ENCODE measurements at regions not wholly inside any gene's neighbourhood (a gene's known extent, or its start where the extent isn't known, plus 50 kb on each side); places are given as distances from the start of the nearest gene placed in this dataset.

DNA sequence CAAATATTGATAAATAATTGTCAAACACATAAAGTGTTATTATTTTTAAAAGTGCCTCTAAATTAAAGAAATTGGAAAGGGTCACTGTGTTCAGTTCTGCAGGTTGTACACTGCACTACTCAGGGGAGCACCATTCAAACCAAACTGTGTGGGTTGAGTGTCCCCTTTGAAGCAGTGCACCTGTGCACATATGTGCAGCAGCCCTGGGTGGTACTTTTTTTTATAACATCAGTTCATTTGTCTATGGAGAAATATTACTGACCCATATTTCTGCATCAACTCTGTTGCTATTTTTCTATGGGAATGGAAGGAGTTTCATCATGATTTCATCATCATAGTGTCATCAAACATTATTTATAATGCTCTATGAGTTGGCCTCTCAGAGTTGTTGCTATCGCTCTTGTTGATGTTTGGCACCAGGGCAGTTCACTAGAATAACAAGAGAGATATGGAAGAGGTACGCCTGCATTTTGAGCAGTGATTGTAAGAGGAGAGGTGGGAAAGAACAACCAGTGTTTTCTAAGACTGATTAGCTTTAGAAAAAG lies 457.6 kb downstream of the TFAP2A start:
- no peak for DNase-seq (ENCODE audit: extremely low spot score)
- no peak overlapping the region for H3K27ac ChIP-seq (ENCODE audit: low read depth)
- H3K36me3 ChIP-seq (ENCODE audit: insufficient read depth), result no peaks in the 10 kb centered on the region
- no peak overlapping the region for H3K4me3 ChIP-seq (ENCODE audit: low read depth, low read length)
- no peaks in the 10 kb centered on the region for H3K4me1 ChIP-seq (ENCODE audit: insufficient read depth)
- 84% methylated on average over 2 of the region's 2 CpGs for WGBS

DNA sequence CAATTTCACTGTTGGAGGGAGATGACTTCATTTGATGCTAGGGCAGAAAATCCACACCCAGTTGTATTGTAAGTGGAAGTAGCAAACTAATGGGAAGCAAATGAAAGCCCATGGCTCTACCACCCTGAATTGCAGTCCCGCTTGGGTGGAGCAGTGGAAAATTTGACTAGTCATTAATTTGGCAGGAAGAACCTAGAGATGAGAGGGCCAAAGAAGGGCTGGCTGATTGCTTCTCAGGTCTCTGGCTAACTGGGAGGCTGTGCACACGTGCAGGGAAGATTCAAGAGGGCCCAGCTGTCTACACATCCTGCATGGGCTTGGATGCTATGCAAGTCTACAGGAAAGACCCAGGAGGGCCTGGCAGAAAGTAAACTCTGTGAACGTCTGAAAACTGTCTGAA lies 466.2 kb downstream of the TFAP2A start:
- Histone ChIP-seq H3K36me3 (ENCODE audit: insufficient read depth) (no peaks in the 10 kb centered on the region), H3K4me1 (ENCODE audit: insufficient read depth) (no peaks in the 10 kb centered on the region), H3K4me3 (ENCODE audit: low read depth, low read length) (no peak overlapping the region), H3K27ac (ENCODE audit: low read depth) (no peak overlapping the region)
- WGBS, result 45% methylated on average over 3 of the region's 3 CpGs
- DNase-seq (ENCODE audit: extremely low spot score), result no peak

DNA sequence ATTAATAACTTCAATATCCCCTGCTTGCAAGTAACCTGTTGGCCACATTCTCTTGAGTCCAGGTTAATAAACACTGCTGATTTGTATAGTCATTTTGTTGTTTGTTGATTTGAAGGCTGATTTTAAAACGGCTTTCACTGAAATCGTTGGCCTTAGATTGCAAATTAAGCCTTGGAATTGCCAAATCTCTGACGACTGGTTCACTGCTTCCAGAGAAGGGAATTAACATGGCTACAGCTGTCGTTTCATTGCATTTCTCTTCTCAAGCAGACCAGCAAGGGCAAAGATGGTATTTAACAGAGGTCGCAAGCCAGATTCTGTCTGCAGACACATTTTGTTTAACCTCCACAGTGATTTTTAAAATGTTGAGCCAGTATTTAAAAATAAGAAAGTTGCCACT lies 470.9 kb downstream of the TFAP2A start:
- Histone ChIP-seq H3K27ac (ENCODE audit: low read depth) (no peak overlapping the region), H3K4me1 (ENCODE audit: insufficient read depth) (no peaks in the 10 kb centered on the region), H3K36me3 (ENCODE audit: insufficient read depth) (no peaks in the 10 kb centered on the region), H3K4me3 (ENCODE audit: low read depth, low read length) (no peak overlapping the region)
- DNase-seq (ENCODE audit: extremely low spot score), result no peak
- 38% methylated on average over 5 of the region's 5 CpGs for WGBS

DNA sequence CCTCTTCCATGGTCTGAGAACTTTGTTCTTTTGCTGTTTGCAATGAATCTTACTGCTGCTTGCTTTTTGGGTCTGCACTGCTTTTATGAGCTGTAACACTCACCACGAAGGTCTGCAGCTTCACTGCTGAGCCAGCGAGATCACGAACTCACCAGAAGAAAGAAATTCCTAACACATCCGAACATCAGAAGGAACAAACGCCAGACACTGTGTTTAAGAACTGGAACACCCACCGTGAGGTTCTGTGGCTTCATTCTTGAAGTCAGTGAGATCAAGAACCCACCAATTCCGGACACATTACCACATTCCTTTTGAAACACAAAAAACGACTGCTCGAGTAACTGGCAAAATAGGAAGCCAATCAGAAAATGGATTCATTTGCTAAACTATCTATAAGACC lies 471.8 kb downstream of the TFAP2A start:
- no peak overlapping the region for H3K27ac ChIP-seq (ENCODE audit: low read depth)
- no peaks in the 10 kb centered on the region for H3K4me1 ChIP-seq (ENCODE audit: insufficient read depth)
- no peak overlapping the region for H3K4me3 ChIP-seq (ENCODE audit: low read depth, low read length)
- no peaks in the 10 kb centered on the region for H3K36me3 ChIP-seq (ENCODE audit: insufficient read depth)
- WGBS, result 80% methylated on average over 9 of the region's 9 CpGs
- no peak for DNase-seq (ENCODE audit: extremely low spot score)

DNA sequence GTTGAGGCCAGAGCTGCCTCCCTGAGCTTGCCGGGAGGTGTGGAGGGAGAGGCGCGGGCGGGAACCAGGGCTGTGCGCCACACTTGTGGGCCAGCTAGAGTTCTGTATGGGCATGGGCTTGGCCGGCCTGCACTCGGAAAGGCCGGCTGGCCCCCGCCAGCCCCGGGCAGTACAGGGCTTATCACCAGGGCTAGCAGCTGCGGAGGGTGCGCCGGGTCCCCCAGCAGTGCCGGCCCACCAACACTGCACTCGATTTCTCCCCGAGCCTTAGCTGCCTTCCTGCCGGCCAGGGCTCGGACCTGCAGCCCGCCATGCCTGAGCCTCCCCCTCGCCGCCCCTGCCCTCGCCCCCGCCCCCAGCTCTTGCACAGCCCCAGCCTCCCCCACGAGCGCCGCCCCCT lies 472.7 kb downstream of the TFAP2A start:
- 93% methylated on average over 26 of the region's 26 CpGs for WGBS
- no peak overlapping the region for H3K4me3 ChIP-seq (ENCODE audit: low read depth, low read length)
- H3K4me1 ChIP-seq (ENCODE audit: insufficient read depth), result no peaks in the 10 kb centered on the region
- no peaks in the 10 kb centered on the region for H3K36me3 ChIP-seq (ENCODE audit: insufficient read depth)
- H3K27ac ChIP-seq (ENCODE audit: low read depth), result no peak overlapping the region
- no peak for DNase-seq (ENCODE audit: extremely low spot score)

DNA sequence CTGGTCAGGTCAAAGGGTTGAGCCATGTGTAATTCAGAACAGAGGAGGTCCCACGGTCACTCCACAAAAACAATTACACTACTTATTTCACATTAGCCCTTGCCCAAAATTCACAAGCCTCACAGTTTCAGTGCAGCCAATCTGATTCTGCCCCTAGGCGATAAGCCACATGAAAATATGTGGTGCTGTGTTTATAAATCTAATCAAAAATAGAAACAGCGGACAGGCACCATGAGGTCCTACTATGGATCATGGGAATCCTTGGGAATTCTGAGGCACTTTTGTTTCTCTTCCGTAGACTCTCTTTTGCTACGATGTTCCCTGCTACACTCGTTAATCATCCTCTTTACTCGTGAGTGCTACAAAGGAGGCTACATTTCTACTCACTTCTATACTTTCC lies 476.1 kb downstream of the TFAP2A start:
- no peaks in the 10 kb centered on the region for H3K4me1 ChIP-seq (ENCODE audit: insufficient read depth)
- 60% methylated on average over 7 of the region's 7 CpGs for WGBS
- no peaks in the 10 kb centered on the region for H3K36me3 ChIP-seq (ENCODE audit: insufficient read depth)
- no peak for DNase-seq (ENCODE audit: extremely low spot score)
- no peak overlapping the region for H3K4me3 ChIP-seq (ENCODE audit: low read depth, low read length)
- H3K27ac ChIP-seq (ENCODE audit: low read depth), result no peak overlapping the region

DNA sequence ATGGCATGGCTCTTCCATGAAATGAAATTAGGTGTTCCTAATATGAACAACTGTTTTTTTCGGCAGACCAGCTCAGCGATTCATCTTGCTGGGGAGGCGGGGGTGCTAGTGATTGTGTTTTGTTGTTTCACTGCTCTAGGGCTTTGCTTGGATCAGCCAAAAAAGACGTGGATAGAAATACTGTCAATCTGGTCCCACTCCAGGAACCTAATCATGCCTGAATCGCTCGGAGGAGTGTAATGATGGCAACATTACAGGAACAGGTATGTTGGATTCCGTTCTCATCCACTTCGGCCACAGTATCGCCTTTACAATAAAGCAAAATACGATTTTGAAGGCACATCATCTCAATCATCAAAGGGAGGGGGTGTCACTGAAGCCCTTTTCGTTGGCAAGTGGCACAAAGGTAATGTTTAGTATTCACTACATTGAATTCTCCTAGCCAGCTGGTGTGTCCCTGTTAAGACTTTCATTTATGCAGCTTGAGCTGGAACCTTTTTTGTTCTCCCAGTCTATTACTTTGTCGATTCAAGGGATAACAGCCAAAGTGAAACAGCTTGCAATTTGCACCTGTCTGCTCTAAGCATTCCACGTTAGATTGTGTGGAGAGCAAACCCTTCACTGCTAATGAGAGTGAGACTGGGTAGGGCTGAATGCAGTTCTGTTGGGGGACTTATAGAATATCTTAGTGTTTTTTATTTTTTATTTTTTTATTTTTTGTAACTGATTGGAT lies 477.7 kb downstream of the TFAP2A start:
- Histone ChIP-seq H3K27ac (ENCODE audit: low read depth) (no peak overlapping the region), H3K4me1 (ENCODE audit: insufficient read depth) (no peaks in the 10 kb centered on the region), H3K36me3 (ENCODE audit: insufficient read depth) (no peaks in the 10 kb centered on the region), H3K4me3 (ENCODE audit: low read depth, low read length) (no peak overlapping the region)
- 78% methylated on average over 13 of the region's 13 CpGs for WGBS
- no peak for DNase-seq (ENCODE audit: extremely low spot score)

DNA sequence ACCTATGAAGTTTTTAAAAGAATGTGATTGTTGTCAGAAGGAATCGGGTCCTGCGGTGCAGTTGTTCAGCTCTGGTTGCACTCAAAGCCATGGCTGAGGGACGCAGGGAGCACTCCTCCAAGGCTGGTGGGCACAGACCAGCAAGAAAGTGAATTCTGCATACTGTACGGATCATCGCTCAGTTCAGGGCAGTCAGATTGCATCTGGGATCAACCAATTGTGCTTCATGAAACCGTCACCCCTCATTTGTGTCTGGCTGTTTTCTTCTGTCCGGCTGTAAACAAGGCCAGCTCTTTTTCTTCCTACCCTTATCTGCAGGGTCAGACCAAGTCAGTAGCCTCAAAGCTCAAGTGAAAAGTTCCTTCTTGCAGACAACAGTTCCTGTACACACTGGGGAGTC lies 478.3 kb downstream of the TFAP2A start:
- Histone ChIP-seq H3K27ac (ENCODE audit: low read depth) (no peak overlapping the region), H3K4me3 (ENCODE audit: low read depth, low read length) (no peak overlapping the region), H3K36me3 (ENCODE audit: insufficient read depth) (no peaks in the 10 kb centered on the region), H3K4me1 (ENCODE audit: insufficient read depth) (no peaks in the 10 kb centered on the region)
- no peak for DNase-seq (ENCODE audit: extremely low spot score)
- WGBS, result 62% methylated on average over 7 of the region's 7 CpGs

DNA sequence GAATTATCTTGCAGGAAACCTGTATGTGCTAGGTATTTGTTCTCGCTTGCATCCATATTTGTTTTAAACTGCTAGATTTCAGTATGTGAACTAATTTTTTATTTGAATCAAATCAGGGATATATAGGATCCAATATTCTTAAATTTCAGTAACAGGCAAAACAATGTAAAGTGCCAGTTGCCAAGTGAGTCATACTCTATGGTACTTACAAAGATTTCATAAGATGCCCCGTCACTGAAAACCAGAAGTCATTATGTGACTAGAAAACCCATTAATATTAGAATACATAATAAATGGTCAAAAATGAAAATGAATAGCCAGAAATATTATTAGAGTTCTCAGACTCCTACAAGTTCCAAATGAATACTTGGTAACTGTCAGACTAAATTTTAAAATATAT lies 481.2 kb downstream of the TFAP2A start:
- H3K36me3 ChIP-seq (ENCODE audit: insufficient read depth), result no peaks in the 10 kb centered on the region
- H3K4me1 ChIP-seq (ENCODE audit: insufficient read depth), result no peaks in the 10 kb centered on the region
- no peak overlapping the region for H3K4me3 ChIP-seq (ENCODE audit: low read depth, low read length)
- H3K27ac ChIP-seq (ENCODE audit: low read depth), result no peak overlapping the region
- DNase-seq (ENCODE audit: extremely low spot score), result no peak
- WGBS, result 82% methylated on average over 2 of the region's 2 CpGs

DNA sequence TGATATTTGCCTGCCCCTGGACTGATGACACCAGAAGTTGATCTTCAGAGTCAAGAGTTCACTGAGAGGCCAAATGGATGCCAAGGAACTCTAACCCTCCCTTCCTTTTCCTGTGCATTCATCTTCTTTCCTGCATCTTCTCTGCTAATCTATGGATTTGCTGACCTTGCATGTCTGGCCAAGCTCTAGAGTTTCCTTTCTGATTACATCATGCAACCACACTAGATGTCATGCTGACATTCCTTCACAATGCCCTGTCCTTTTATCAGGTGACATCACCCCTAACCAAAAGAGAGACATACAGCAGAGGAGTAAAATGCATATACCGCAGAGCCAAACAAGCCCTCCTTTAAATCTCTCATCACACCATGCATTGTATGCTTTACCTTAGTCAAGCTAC lies 487.6 kb downstream of the TFAP2A start:
- Histone ChIP-seq H3K4me1 (ENCODE audit: insufficient read depth) (no peaks in the 10 kb centered on the region), H3K27ac (ENCODE audit: low read depth) (no peak overlapping the region), H3K36me3 (ENCODE audit: insufficient read depth) (no peaks in the 10 kb centered on the region), H3K4me3 (ENCODE audit: low read depth, low read length) (no peak overlapping the region)
- no peak for DNase-seq (ENCODE audit: extremely low spot score)
- WGBS, result 91% methylated on average over 1 of the region's 1 CpG

DNA sequence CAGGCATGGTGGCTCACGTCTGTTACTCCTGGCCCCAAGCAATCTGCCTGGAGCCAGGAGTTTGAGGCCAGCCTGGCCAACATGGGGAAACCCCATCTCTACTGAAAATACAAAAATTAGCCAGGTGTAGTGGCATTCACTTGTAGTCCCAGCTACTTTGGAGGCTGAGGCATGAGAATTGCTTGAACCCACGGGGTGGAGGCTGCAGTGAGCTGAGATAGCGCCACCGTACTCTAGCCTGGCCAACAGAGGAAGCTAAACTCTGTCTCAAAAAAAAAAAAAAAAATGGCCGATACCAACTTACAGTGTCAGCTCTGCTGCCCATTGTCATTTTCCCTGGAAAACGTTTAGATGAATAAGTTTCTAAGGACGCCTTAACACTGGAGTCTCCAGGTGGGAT lies 489.9 kb downstream of the TFAP2A start:
- DNase-seq (ENCODE audit: extremely low spot score), result no peak
- Histone ChIP-seq H3K4me3 (ENCODE audit: low read depth, low read length) (no peak overlapping the region), H3K27ac (ENCODE audit: low read depth) (no peak overlapping the region), H3K4me1 (ENCODE audit: insufficient read depth) (no peaks in the 10 kb centered on the region), H3K36me3 (ENCODE audit: insufficient read depth) (no peaks in the 10 kb centered on the region)
- WGBS, result 80% methylated on average over 7 of the region's 7 CpGs

DNA sequence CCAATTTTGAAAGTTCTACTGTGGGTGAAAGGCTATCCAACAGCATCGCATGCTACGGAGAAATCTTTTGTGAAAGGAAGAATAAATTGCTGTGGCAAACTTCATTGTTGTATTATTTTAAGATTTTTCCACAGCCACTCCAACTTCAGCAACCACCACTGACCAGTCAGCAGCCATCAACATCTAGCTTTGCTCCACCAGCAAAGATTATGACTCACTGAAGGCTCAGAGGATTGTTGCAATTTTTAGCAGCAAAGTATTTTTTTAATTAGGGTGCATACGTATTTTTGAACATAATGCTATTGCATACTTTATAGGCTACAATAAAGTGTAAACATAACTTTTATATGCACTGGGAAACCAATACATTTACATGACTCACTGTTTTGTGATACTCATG lies 493.5 kb downstream of the TFAP2A start:
- H3K4me3 ChIP-seq (ENCODE audit: low read depth, low read length), result no peak overlapping the region
- H3K36me3 ChIP-seq (ENCODE audit: insufficient read depth), result no peaks in the 10 kb centered on the region
- H3K27ac ChIP-seq (ENCODE audit: low read depth), result no peak overlapping the region
- 82% methylated on average over 3 of the region's 3 CpGs for WGBS
- no peaks in the 10 kb centered on the region for H3K4me1 ChIP-seq (ENCODE audit: insufficient read depth)
- no peak for DNase-seq (ENCODE audit: extremely low spot score)

DNA sequence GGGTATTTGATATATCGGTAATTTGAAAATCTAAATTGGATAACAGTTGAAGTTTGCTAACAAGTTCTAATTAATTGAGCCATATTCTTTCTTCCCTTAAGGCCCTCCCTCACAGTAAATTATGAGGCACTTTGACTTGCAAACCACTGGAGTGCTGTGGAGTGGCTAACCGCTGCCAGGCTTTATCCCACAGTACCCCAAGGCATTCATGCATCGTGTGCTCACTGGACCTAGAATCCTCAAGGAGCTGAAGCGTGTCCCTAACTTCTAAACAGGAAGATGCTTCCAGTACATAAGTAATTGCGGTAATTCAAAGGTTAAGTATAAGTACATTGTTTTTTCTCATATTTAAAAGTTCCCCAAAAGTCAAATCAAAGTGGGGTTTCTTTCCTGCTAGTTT lies 499.9 kb downstream of the TFAP2A start:
- no peak for DNase-seq (ENCODE audit: extremely low spot score)
- Histone ChIP-seq H3K4me1 (ENCODE audit: insufficient read depth) (no peaks in the 10 kb centered on the region), H3K4me3 (ENCODE audit: low read depth, low read length) (no peak overlapping the region), H3K36me3 (ENCODE audit: insufficient read depth) (no peaks in the 10 kb centered on the region), H3K27ac (ENCODE audit: low read depth) (no peak overlapping the region)
- WGBS, result 91% methylated on average over 5 of the region's 5 CpGs

DNA sequence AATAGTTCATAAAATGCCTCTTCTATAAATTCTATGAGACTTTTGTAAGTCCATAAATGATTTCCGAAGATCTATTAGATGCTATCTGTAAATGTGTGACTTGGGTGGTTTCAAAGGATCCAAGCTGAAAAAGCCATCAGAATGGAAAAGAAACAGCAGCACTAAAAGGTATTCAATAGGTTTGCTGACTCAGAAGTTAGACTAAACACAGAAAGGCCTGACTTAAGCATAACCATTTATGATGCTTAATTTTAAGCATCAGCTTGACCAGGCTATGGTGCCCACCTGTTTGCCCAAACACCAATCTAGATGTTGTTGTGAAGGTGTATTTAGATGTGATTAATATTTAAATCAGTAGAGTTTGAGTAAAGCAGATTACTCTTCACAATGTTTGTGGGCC lies 513.5 kb downstream of the TFAP2A start:
- H3K4me3 ChIP-seq (ENCODE audit: low read depth, low read length), result no peak overlapping the region
- 73% methylated on average over 1 of the region's 1 CpG for WGBS
- no peak overlapping the region for H3K27ac ChIP-seq (ENCODE audit: low read depth)
- no peaks in the 10 kb centered on the region for H3K4me1 ChIP-seq (ENCODE audit: insufficient read depth)
- DNase-seq (ENCODE audit: extremely low spot score), result no peak
- no peaks in the 10 kb centered on the region for H3K36me3 ChIP-seq (ENCODE audit: insufficient read depth)

DNA sequence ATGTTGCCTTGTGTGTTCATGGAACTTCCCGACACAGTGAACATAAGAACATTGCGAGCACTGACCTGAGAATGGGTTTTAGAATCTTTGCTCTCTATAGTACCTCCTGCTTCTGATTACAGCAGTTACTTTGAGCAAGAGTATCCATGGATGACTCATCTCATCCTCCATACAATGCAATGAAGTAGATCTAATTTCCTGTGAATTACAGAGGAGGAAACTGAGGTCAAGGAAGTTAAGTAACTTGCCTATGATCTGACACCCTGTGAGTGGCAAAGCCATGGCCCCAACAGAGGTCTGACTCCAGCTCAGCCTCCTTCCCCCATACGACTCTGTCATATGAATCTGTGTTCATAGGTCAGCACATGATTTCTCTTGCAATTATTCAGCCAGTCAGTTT lies 518.1 kb downstream of the TFAP2A start:
- 78% methylated on average over 3 of the region's 3 CpGs for WGBS
- no peaks in the 10 kb centered on the region for H3K36me3 ChIP-seq (ENCODE audit: insufficient read depth)
- no peak overlapping the region for H3K4me3 ChIP-seq (ENCODE audit: low read depth, low read length)
- DNase-seq (ENCODE audit: extremely low spot score), result no peak
- H3K4me1 ChIP-seq (ENCODE audit: insufficient read depth), result no peaks in the 10 kb centered on the region
- H3K27ac ChIP-seq (ENCODE audit: low read depth), result no peak overlapping the region
